H9 (cell line): ENCODE measurements at regions not wholly inside any gene's neighbourhood (a gene's known extent, or its start where the extent isn't known, plus 50 kb on each side); places are given as distances from the start of the nearest gene placed in this dataset.

Experiments
- DNase-seq: peaks from one replicate; pipeline ENCODE4 v3.0.0-alpha.2; 2017
- H2AFZ ChIP-seq: one replicate; pipeline ENCODE4 v1.6.1; 2013; ENCODE audit warnings: mild to moderate bottlenecking, low read length, control low read depth, moderate library complexity
- H2AK5ac ChIP-seq: 2 replicates; pipeline ENCODE4 v1.6.1; 2013; ENCODE audit warnings: low read length, control low read depth, mixed read lengths; ENCODE audit not compliant: insufficient read length
- H2BK120ac ChIP-seq: one replicate; pipeline ENCODE4 v1.6.1; 2013; ENCODE audit warnings: low read depth, mild to moderate bottlenecking, low read length, control low read depth, inconsistent platforms; ENCODE audit not compliant: poor library complexity, severe bottlenecking
- H2BK12ac ChIP-seq: 2 replicates; pipeline ENCODE4 v1.6.1; 2013; ENCODE audit warnings: low read length, control low read depth, mixed read lengths, low read depth; ENCODE audit not compliant: insufficient read length
- H2BK15ac ChIP-seq: 2 replicates; pipeline ENCODE4 v1.6.1; 2013; ENCODE audit warnings: low read depth, low read length, control low read depth
- H2BK20ac ChIP-seq: one replicate; pipeline ENCODE4 v1.6.1; 2013; ENCODE audit warnings: low read depth, mild to moderate bottlenecking, low read length, control low read depth, inconsistent platforms; ENCODE audit not compliant: poor library complexity, severe bottlenecking
- H2BK5ac ChIP-seq: 2 replicates; pipeline ENCODE4 v1.6.1; 2013; ENCODE audit warnings: low read length, control low read depth, mixed read lengths; ENCODE audit not compliant: insufficient read length
- H3K14ac ChIP-seq: 2 replicates; pipeline ENCODE4 v1.6.1; 2013; ENCODE audit warnings: low read length, control low read depth; ENCODE audit not compliant: insufficient read depth
- H3K18ac ChIP-seq: 2 replicates; pipeline ENCODE4 v1.6.1; 2013; ENCODE audit warnings: low read depth, mild to moderate bottlenecking, mixed read lengths, low read length, control low read depth; ENCODE audit not compliant: insufficient read length
- H3K23ac ChIP-seq: 2 replicates; pipeline ENCODE4 v1.6.1; 2013; ENCODE audit warnings: low read length, control low read depth, mixed read lengths, low read depth; ENCODE audit not compliant: insufficient read length
- H3K23me2 ChIP-seq: 2 replicates; pipeline ENCODE4 v1.6.1; 2013; ENCODE audit warnings: low read depth, mild to moderate bottlenecking, mixed read lengths, low read length, control low read depth; ENCODE audit not compliant: insufficient read length, poor library complexity, severe bottlenecking
- H3K27ac ChIP-seq: 2 replicates; pipeline ENCODE4 v1.5.1; 2013; ENCODE audit warnings: low read length, control low read depth, mixed read lengths, low read depth; ENCODE audit not compliant: insufficient read length
- H3K27me3 ChIP-seq: 2 replicates; pipeline ENCODE4 v1.6.1; 2013; ENCODE audit warnings: low read length, control low read depth, inconsistent platforms; ENCODE audit not compliant: insufficient read depth
- H3K4ac ChIP-seq: 2 replicates; pipeline ENCODE4 v1.6.1; 2013; ENCODE audit warnings: low read depth, mild to moderate bottlenecking, control low read depth, inconsistent platforms, low read length, moderate library complexity
- H3K4me1 ChIP-seq: 2 replicates; pipeline ENCODE4 v1.6.1; 2013; ENCODE audit warnings: low read length, control low read depth, inconsistent platforms; ENCODE audit not compliant: insufficient read depth
- H3K4me2 ChIP-seq: 2 replicates; pipeline ENCODE4 v1.6.1; 2013; ENCODE audit warnings: low read length, control low read depth, mixed read lengths; ENCODE audit not compliant: insufficient read length, insufficient read depth
- H3K56ac ChIP-seq: 2 replicates; pipeline ENCODE4 v1.6.1; 2013; ENCODE audit warnings: low read depth, mild to moderate bottlenecking, mixed read lengths, low read length, control low read depth; ENCODE audit not compliant: insufficient read length
- H3K79me1 ChIP-seq: 2 replicates; pipeline ENCODE4 v1.6.1; 2013; ENCODE audit warnings: low read depth, mild to moderate bottlenecking, moderate library complexity, low read length, control low read depth, inconsistent platforms; ENCODE audit not compliant: insufficient read depth, poor library complexity, severe bottlenecking
- H3K79me2 ChIP-seq: 2 replicates; pipeline ENCODE4 v1.6.1; 2013; ENCODE audit warnings: low read length, control low read depth, inconsistent platforms; ENCODE audit not compliant: insufficient read depth
- H3K9ac ChIP-seq: 2 replicates; pipeline ENCODE4 v1.6.1; 2013; ENCODE audit warnings: low read length, control low read depth, mixed read lengths; ENCODE audit not compliant: insufficient read length; ENCODE audit errors: extremely low read depth
- H3K9me3 ChIP-seq: one replicate; pipeline ENCODE4 v1.6.1; 2013; ENCODE audit warnings: low read depth, low read length, inconsistent platforms; ENCODE audit not compliant: control insufficient read depth
- H3T11ph ChIP-seq: one replicate; pipeline ENCODE4 v1.6.1; 2013; ENCODE audit warnings: mild to moderate bottlenecking, low read length, control low read depth, inconsistent platforms
- H4K20me1 ChIP-seq: one replicate; pipeline ENCODE4 v1.6.1; 2013; ENCODE audit not compliant: control insufficient read depth, insufficient read length, insufficient read depth
- H4K5ac ChIP-seq: 2 replicates; pipeline ENCODE4 v1.6.1; 2013; ENCODE audit warnings: low read depth, mild to moderate bottlenecking, mixed read lengths, low read length, control low read depth; ENCODE audit not compliant: insufficient read length
- H4K8ac ChIP-seq: replicated peaks from 2 replicates; pipeline ENCODE4 v1.6.1; 2013; ENCODE audit warnings: low read length, control low read depth, mixed read lengths, low read depth; ENCODE audit not compliant: insufficient read length
- H4K91ac ChIP-seq: 2 replicates; pipeline ENCODE4 v1.6.1; 2013; ENCODE audit warnings: low read depth, mild to moderate bottlenecking, moderate library complexity, mixed read lengths, low read length, control low read depth; ENCODE audit not compliant: insufficient read length
- H3K27ac Mint-ChIP-seq, 3 experiments: 2 replicates in 2 of 3; 3 replicates in 1 of 3; pipeline ENCODE4 v1.8.0; 2020 to 2021; ENCODE audit warnings: mixed read lengths in 3 of 3, mild to moderate bottlenecking in 1 of 3, moderate library complexity in 1 of 3
- H3K27me3 Mint-ChIP-seq: 2 replicates; pipeline ENCODE4 v1.8.0; 2021; ENCODE audit warnings: low read depth, mild to moderate bottlenecking, moderate library complexity, mixed read lengths
- H3K36me3 Mint-ChIP-seq, 3 experiments: 2 replicates in 2 of 3; 3 replicates in 1 of 3; pipeline ENCODE4 v1.8.0; 2020 to 2021; ENCODE audit warnings: low read depth in 3 of 3, mixed read lengths in 3 of 3; ENCODE audit not compliant: insufficient read depth in 1 of 3
- H3K4me1 Mint-ChIP-seq, 2 experiments: 2 replicates each; pipeline ENCODE4 v1.8.0; 2020; ENCODE audit warnings: mixed read lengths in 2 of 2
- H3K4me3 Mint-ChIP-seq, 2 experiments: 2 replicates in 1 of 2; 3 replicates in 1 of 2; pipeline ENCODE4 v1.8.0; 2020 to 2021; ENCODE audit warnings: mild to moderate bottlenecking in 2 of 2, mixed read lengths in 2 of 2, moderate library complexity in 1 of 2
- H3K9me3 Mint-ChIP-seq, 2 experiments: 2 replicates in 1 of 2; 3 replicates in 1 of 2; pipeline ENCODE4 v1.8.0; 2020; ENCODE audit warnings: mild to moderate bottlenecking in 2 of 2, mixed read lengths in 2 of 2, moderate library complexity in 1 of 2
- WGBS: extraction: QIAGEN DNeasy Blood & Tissue Kit; methylation state at CpG from one replicate; pipeline ENCODE4 v1.1.7; 2013; ENCODE audit warnings: missing lambda C conversion rate, low lambda C conversion rate, mixed read lengths; ENCODE audit not compliant: insufficient read length; ENCODE audit errors: extremely low coverage; 5-methylcytosine and 5-hydroxymethylcytosine counted together
- TF ChIP-seq, protein P1 (sequence below): fragments of 200-600 bp; sonication (generic); conservative IDR thresholded peaks from 3 replicates; pipeline ENCODE4 v1.8.0; 2021; ENCODE audit warnings: antibody characterized with exemption, mild to moderate bottlenecking

DNA sequence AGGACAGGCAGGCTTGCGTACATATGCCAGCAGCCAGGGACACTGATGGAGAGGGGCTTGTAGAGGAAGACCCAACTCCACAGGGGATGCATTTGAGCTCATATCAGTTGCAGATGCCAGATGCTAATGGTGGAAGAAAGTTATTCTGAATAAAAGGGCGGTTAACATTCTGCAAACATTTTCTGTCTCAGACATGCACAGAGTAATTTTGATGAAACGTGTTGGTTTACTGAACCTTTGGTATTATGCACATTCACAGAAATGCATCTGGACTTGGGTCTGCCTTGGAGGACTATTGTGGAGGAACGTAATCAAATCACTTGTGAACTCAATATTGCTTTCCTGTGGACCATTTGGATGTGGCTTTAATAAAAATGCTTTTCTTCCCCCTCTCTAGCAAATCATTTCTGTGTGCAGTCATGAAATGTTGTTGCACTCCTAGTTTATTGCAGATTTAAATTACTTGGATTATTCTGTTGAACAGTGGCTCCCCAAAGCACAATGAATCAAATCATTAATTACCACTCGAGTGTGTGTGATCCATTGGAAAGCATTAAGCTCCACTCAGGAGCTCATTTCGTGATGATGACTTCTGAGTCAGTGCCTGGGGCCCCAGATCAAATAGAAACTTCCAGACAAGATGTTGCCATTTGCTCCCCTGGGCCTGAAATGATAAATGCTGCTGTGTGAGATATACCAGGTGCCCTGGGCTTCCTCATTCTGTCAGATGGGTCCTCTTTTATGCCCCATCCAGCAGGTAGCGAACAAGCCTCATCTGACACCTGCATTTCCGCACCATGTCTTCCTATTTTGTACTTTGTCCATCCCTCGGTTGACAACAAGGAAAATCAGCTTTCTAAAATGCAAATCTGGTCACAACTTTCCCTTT is 697.0 kb upstream of the HS6ST1 start:
- Histone ChIP-seq H3K9ac (no peak overlapping the region), H2BK12ac (no peak overlapping the region), H4K8ac (no peak overlapping the region), H2AFZ (no peak overlapping the region), H2BK120ac (no peak overlapping the region), H3K79me1 (no peaks in the 10 kb centered on the region), H2BK5ac (no peak overlapping the region), H3K4me2 (no peak overlapping the region), H3K23ac (no peak overlapping the region), H3K27me3 (no peaks in the 10 kb centered on the region), H4K5ac (no peak overlapping the region), H2BK15ac (no peak overlapping the region), H3K27ac (no peak overlapping the region), H3K4ac (no peak overlapping the region), H2BK20ac (no peak overlapping the region), H3K4me1 (no peaks in the 10 kb centered on the region), H3T11ph (no peak overlapping the region), H3K14ac (no peak overlapping the region), H3K23me2 (no peaks in the 10 kb centered on the region), H3K79me2 (no peaks in the 10 kb centered on the region), H3K18ac (no peak overlapping the region), H2AK5ac (no peak overlapping the region), H3K9me3 (no peaks in the 10 kb centered on the region), H4K91ac (no peak overlapping the region), H4K20me1 (no peaks in the 10 kb centered on the region), H3K56ac (no peak overlapping the region)
- TF ChIP-seq, protein P1, sequence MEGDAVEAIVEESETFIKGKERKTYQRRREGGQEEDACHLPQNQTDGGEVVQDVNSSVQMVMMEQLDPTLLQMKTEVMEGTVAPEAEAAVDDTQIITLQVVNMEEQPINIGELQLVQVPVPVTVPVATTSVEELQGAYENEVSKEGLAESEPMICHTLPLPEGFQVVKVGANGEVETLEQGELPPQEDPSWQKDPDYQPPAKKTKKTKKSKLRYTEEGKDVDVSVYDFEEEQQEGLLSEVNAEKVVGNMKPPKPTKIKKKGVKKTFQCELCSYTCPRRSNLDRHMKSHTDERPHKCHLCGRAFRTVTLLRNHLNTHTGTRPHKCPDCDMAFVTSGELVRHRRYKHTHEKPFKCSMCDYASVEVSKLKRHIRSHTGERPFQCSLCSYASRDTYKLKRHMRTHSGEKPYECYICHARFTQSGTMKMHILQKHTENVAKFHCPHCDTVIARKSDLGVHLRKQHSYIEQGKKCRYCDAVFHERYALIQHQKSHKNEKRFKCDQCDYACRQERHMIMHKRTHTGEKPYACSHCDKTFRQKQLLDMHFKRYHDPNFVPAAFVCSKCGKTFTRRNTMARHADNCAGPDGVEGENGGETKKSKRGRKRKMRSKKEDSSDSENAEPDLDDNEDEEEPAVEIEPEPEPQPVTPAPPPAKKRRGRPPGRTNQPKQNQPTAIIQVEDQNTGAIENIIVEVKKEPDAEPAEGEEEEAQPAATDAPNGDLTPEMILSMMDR: no peak
- no CpG with 5 or more reads among the region's 9 CpGs for WGBS
- Mint-ChIP-seq H3K27ac (no peak overlapping the region), H3K36me3 (no peaks in the 10 kb centered on the region), H3K4me3 (no peak overlapping the region), H3K9me3 (no peaks in the 10 kb centered on the region), H3K4me1 (no peaks in the 10 kb centered on the region), H3K27me3 (peaks cover 4% of the 10 kb centered on the region)
- DNase-seq: no peak
